ENCODE measurements at regions not wholly inside any gene's neighbourhood (a gene's known extent, or its start where the extent isn't known, plus 50 kb on each side); places are given as distances from the start of the nearest gene placed in this dataset.

DNA sequence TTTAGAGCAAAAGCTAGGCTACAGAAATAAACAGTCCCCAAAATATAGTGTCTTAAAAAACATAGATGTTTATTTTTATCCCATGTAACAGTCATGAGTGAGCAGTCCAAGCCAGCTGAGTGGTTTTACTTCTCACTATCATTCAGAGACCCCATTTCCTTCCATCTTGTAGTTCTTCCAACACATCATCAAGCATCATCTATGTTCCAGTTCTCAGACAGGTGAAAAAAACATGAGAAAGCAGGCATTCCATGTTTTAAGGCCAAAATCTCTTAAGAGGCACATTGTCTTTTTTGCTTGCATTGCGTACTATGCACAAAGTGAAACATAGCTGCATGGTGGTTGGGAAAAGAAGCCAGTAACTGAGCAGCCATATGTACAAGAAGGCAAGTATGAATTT lies 128.6 kb downstream of the ATOH1 start:
- Histone ChIP-seq H3K27ac (no peak overlapping the region), H3K4me1 (no peaks in the 10 kb centered on the region), H3K36me3 (no peaks in the 10 kb centered on the region), H3K4me3 (replicated peaks in 1 of 3) (no peak overlapping the region), H3K27me3 (no peaks in the 10 kb centered on the region), H3K9me3 (peaks cover 3% of the 10 kb centered on the region)
- intact Hi-C loops (cut with DNase I): no loop called here
- no peak for TF ChIP-seq POLR2A (IDR thresholded peaks at IDR 0.05)
- TF ChIP-seq, protein P1, sequence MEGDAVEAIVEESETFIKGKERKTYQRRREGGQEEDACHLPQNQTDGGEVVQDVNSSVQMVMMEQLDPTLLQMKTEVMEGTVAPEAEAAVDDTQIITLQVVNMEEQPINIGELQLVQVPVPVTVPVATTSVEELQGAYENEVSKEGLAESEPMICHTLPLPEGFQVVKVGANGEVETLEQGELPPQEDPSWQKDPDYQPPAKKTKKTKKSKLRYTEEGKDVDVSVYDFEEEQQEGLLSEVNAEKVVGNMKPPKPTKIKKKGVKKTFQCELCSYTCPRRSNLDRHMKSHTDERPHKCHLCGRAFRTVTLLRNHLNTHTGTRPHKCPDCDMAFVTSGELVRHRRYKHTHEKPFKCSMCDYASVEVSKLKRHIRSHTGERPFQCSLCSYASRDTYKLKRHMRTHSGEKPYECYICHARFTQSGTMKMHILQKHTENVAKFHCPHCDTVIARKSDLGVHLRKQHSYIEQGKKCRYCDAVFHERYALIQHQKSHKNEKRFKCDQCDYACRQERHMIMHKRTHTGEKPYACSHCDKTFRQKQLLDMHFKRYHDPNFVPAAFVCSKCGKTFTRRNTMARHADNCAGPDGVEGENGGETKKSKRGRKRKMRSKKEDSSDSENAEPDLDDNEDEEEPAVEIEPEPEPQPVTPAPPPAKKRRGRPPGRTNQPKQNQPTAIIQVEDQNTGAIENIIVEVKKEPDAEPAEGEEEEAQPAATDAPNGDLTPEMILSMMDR (IDR thresholded peaks at IDR 0.05): no peak
- no peak for DNase-seq
- 97 to 100% methylated on average over 1 of the region's 1 CpG for WGBS, 2 donors

DNA sequence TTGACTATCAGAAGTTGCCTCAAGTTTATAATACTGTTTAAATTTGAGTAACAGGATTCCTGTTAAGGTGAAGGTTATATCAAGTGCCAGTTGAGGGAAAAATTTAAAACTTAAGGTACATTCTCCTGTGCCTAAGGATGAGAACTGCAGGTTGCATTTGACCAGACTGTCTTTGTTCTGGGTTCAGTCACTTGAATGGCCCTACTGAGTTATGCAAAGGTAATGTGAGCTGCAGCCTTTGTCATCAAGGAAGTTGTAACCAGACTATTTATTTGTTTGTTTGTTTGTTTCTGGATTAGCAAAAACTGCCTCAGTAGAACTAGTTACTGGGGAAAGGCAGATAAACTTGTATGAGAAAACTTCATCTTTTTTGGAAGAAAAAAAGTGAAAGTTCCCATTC lies 131.9 kb downstream of the ATOH1 start:
- intact Hi-C loops (cut with DNase I): no loop called here
- H3K27me3 ChIP-seq: no peaks in the 10 kb centered on the region
- DNase-seq: no peak

GRCh38 chr4:93960916-93961315 lies 132.4 kb downstream of the ATOH1 start:
- Histone ChIP-seq H3K9me3 (no peaks in the 10 kb centered on the region), H3K4me3 (replicated peaks in 1 of 3) (no peak overlapping the region), H3K27me3 (no peaks in the 10 kb centered on the region), H3K27ac (no peak overlapping the region), H3K36me3 (no peaks in the 10 kb centered on the region), H3K4me1 (no peaks in the 10 kb centered on the region)
- intact Hi-C loops (cut with DNase I): no loop called here
- WGBS, 2 donors: 68 to 76% methylated on average over 3 of the region's 3 CpGs
- no peak for DNase-seq
- TF ChIP-seq, protein P1 (IDR thresholded peaks at IDR 0.05): no peak
- TF ChIP-seq POLR2A (IDR thresholded peaks at IDR 0.05): no peak

More for the DNA sequence above, 131.9 kb downstream of the ATOH1 start:
- Histone ChIP-seq H3K9me3 (no peaks in the 10 kb centered on the region), H3K4me1 (no peaks in the 10 kb centered on the region), H3K27ac (no peak overlapping the region), H3K36me3 (no peaks in the 10 kb centered on the region), H3K4me3 (replicated peaks in 1 of 3) (no peak overlapping the region)
- TF ChIP-seq, protein P1 (IDR thresholded peaks at IDR 0.05): no peak
- TF ChIP-seq POLR2A (IDR thresholded peaks at IDR 0.05): no peak

DNA sequence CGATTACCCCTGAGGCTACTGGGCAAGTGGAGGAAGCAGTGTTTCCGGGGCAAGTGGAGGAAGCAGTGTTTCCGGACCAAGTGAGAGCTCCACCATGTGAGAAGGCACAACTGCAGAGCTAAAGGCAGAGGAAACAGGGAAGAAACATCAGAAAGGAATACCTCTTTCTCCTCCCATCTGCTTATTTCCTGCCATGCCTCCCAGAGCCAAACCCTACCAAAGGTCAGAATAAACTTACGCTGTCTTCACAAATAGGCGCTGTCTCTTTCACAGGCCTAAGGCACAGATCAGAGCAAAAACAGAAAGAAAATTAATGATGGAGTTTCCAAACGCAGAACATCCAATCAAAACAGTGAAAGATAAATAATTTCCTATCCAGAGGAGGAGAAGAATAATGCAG lies 153.0 kb downstream of the ATOH1 start:
- TF ChIP-seq, protein P1 (IDR thresholded peaks at IDR 0.05): no peak
- TF ChIP-seq POLR2A (IDR thresholded peaks at IDR 0.05): no peak
- Histone ChIP-seq H3K4me1 (no peaks in the 10 kb centered on the region), H3K27ac (no peak overlapping the region), H3K9me3 (no peaks in the 10 kb centered on the region), H3K4me3 (replicated peaks in 1 of 3) (no peak overlapping the region), H3K36me3 (no peaks in the 10 kb centered on the region), H3K27me3 (no peaks in the 10 kb centered on the region)
- WGBS, 2 donors: 75 to 78% methylated on average over 6 of the region's 6 CpGs
- no peak for DNase-seq
- intact Hi-C loops (cut with DNase I): no loop called here

- Histone ChIP-seq H3K36me3 (no peaks in the 10 kb centered on the region), H3K4me3 (replicated peaks in 1 of 3) (no peak overlapping the region), H3K27ac (no peak overlapping the region), H3K27me3 (no peaks in the 10 kb centered on the region), H3K4me1 (no peaks in the 10 kb centered on the region), H3K9me3 (no peaks in the 10 kb centered on the region)
- TF ChIP-seq, protein P1 (IDR thresholded peaks at IDR 0.05): no peak
- TF ChIP-seq POLR2A (IDR thresholded peaks at IDR 0.05): no peak
- intact Hi-C loops (cut with DNase I): no loop called here
- 86 to 88% methylated on average over 1 of the region's 1 CpG for WGBS, 2 donors
- no peak for DNase-seq
Measured at GRCh38 chr4:93982255-93982654, 153.7 kb downstream of the ATOH1 start.

Data from thyroid gland (tissue), 4 donors.